Forelimb muscle (tissue), 1 donor: ENCODE measurements at regions not wholly inside any gene's neighbourhood (a gene's known extent, or its start where the extent isn't known, plus 50 kb on each side); places are given as distances from the start of the nearest gene placed in this dataset.

ENCODE experiments used
- DNase-seq: peaks from one replicate; pipeline ENCODE4 v3.0.0-alpha.2; 2013; ENCODE audit warnings: low read depth

GRCh38 chr9:79501546-79501945 is 70.2 kb upstream of the TLE4 start:
- DNase-seq, result no peak

DNA sequence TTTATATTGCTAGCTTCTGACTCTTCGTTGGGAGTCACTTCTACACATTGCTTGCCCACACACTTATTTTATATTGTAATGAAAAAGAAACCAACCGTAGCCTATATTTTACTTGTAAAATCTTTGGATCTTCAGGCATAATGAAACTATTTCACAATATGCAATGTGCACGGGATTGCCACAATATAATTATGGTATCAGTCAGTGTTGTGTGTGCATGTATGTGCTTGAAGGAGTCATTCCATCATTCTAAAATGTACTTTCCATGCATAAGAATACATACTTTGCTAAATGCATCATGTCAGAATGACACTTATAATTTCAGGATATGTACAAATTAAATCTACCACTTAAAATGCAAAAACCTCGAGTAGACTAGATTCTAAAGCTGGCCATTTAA is 64.0 kb upstream of the TLE4 start:
- DNase-seq, result no peak

GRCh38 chr9:79512251-79512650 is 59.5 kb upstream of the TLE4 start:
- no peak for DNase-seq
